HepG2 (cell line): ENCODE measurements at regions not wholly inside any gene's neighbourhood (a gene's known extent, or its start where the extent isn't known, plus 50 kb on each side); places are given as distances from the start of the nearest gene placed in this dataset.
A peak's percentile ranks its signal among the peaks of the same experiment; 100 is the strongest.

Experiments
- ATAC-seq: fragments of 200-7000 bp; cut with Tn5 transposase; 3 replicates; pipeline ENCODE4 v1.9.1; 2020; ENCODE audit warnings: mild to moderate bottlenecking, moderate library complexity
- BruUV-seq: library from RNA; stranded (reverse); fragments of 400-500 nt; replicated peaks from 2 replicates; lab custom pipeline; 2021; lab: Mats Ljungman, UMichigan
- CTCF ChIA-PET: fragments of 300-600 bp; formaldehyde crosslinking; extraction: SDS; loops from one replicate; lab custom pipeline; 2021; ENCODE audit warnings: low total read pairs, inconsistent platforms, low intra/inter-chr PET ratio; lab: Yijun Ruan, JAX
- POLR2A ChIA-PET: fragments of 350-600 bp; sonication (Branson Sonifier 250); formaldehyde crosslinking; loops from one replicate; lab custom pipeline; 2020; ENCODE audit warnings: antibody characterized with exemption, inconsistent platforms; lab: Yijun Ruan, JAX
- DNase-seq: peaks from one replicate; pipeline ENCODE4 v3.0.0-alpha.2; 2015; ENCODE audit warnings: low spot score
- FAIRE-seq: peaks from 3 replicates; lab custom pipeline; 2011; peaks lifted over from hg19 to GRCh38; lab: Jason Lieb, UNC
- H2AFZ ChIP-seq: one replicate; pipeline ENCODE4 v1.6.1; 2011; ENCODE audit warnings: low read length, inconsistent platforms
- H3K27ac ChIP-seq: fragments of 300-600 bp; 3 replicates; pipeline ENCODE4 v1.8.0; 2011; ENCODE audit warnings: mixed run types, mild to moderate bottlenecking, mixed read lengths, low read length, inconsistent platforms; ENCODE audit not compliant: insufficient read depth; ENCODE audit errors: extremely low read length
- H3K27me3 ChIP-seq, 2 experiments: fragments of 200-600 bp in 1 of 2; 2 replicates in 1 of 2; 3 replicates in 1 of 2; pipeline versions ENCODE4 v1.6.0 to v1.8.0; 2011; ENCODE audit warnings: low read length in 2 of 2, mild to moderate bottlenecking in 2 of 2, moderate library complexity in 2 of 2, inconsistent platforms in 1 of 2; ENCODE audit not compliant: insufficient read depth in 2 of 2, control insufficient read depth in 1 of 2
- H3K36me3 ChIP-seq, 2 experiments: fragments of 200-600 bp in 1 of 2; replicated peaks in 1 of 2; 2 replicates in 1 of 2; 3 replicates in 1 of 2; pipeline versions ENCODE4 v1.5.1 to v1.8.0; 2011; ENCODE audit warnings: low read length in 2 of 2, inconsistent platforms in 1 of 2; ENCODE audit not compliant: insufficient read depth in 2 of 2, control insufficient read depth in 1 of 2
- H3K4me1 ChIP-seq: 2 replicates; pipeline ENCODE4 v1.5.1; 2012; ENCODE audit warnings: low read length, inconsistent platforms; ENCODE audit not compliant: insufficient read depth
- H3K4me2 ChIP-seq: 2 replicates; pipeline ENCODE4 v1.6.0; 2011; ENCODE audit warnings: low read depth, low read length, inconsistent platforms
- H3K4me3 ChIP-seq, 3 experiments: fragments of 200-600 bp in 1 of 3; sonication (generic), shearing (Covaris generic) in 1 of 3; replicated peaks in 1 of 3; 2 replicates each; pipeline ENCODE4 v1.5.1; 2011 to 2016; ENCODE audit warnings: low read length in 3 of 3, inconsistent platforms in 2 of 3, low read depth in 2 of 3, mild to moderate bottlenecking in 2 of 3, control low read depth in 1 of 3, mixed read lengths in 1 of 3; ENCODE audit not compliant: insufficient read depth in 1 of 3
- H3K79me2 ChIP-seq: one replicate; pipeline ENCODE4 v1.6.1; 2011; ENCODE audit warnings: low read length, inconsistent platforms; ENCODE audit not compliant: insufficient read depth
- H3K9ac ChIP-seq: 2 replicates; pipeline ENCODE4 v1.6.0; 2011; ENCODE audit warnings: mild to moderate bottlenecking, low read depth, low read length, inconsistent platforms; ENCODE audit not compliant: insufficient read depth
- H3K9me3 ChIP-seq: 2 replicates; pipeline ENCODE4 v1.5.1; 2012; ENCODE audit warnings: mild to moderate bottlenecking, low read length
- H4K20me1 ChIP-seq: 2 replicates; pipeline ENCODE4 v1.6.0; 2011; ENCODE audit warnings: inconsistent platforms, mild to moderate bottlenecking, low read length, moderate library complexity; ENCODE audit not compliant: insufficient read depth
- ELF1 ChIP-seq: sonication (generic); formaldehyde crosslinking; IDR thresholded peaks from 2 replicates; pipeline ENCODE4 v1.4.0; 2020; ENCODE audit warnings: missing genetic modification reagents
- HDAC1 ChIP-seq: sonication (generic); formaldehyde crosslinking; IDR thresholded peaks from 2 replicates; pipeline ENCODE4 v1.5.1; 2020; ENCODE audit warnings: mild to moderate bottlenecking, missing genetic modification reagents
- MAFF ChIP-seq: IDR thresholded peaks from 2 replicates; pipeline ENCODE4 v1.6.1; 2011; ENCODE audit warnings: low read depth, low read length, improper control_type of control experiment
- MAFK ChIP-seq, 2 experiments: IDR thresholded peaks in 1 of 2; conservative IDR thresholded peaks in 1 of 2; 2 replicates each; pipeline ENCODE4 v1.6.1; 2011; ENCODE audit warnings: improper control_type of control experiment in 2 of 2, low read length in 2 of 2
- NPAS2 ChIP-seq: sonication (generic); formaldehyde crosslinking; IDR thresholded peaks from 2 replicates; pipeline ENCODE4 v1.8.0; 2022; ENCODE audit warnings: mild to moderate bottlenecking, missing genetic modification reagents, borderline replicate concordance
- RFXANK ChIP-seq: IDR thresholded peaks from 2 replicates; pipeline ENCODE4 v1.6.1; 2016
- ZNF574 ChIP-seq: sonication (generic); formaldehyde crosslinking; IDR thresholded peaks from 2 replicates; pipeline ENCODE4 v1.4.0; 2020; ENCODE audit warnings: missing genetic modification reagents
- ZSCAN22 ChIP-seq: sonication (generic); formaldehyde crosslinking; IDR thresholded peaks from 2 replicates; pipeline ENCODE4 v1.4.0; 2020; ENCODE audit warnings: mild to moderate bottlenecking, missing genetic modification reagents
- WGBS: methylation state at CpG from one replicate; pipeline ENCODE4 v1.1.6; 2017; ENCODE audit warnings: low lambda C conversion rate; 5-methylcytosine and 5-hydroxymethylcytosine counted together
- in situ Hi-C: cut with HindIII; loops from 2 replicates; pipeline ENCODE4 v1.10.0; 2017; ENCODE audit warnings: low pct_unique_long_range_greater_than_20kb; ENCODE audit not compliant: extremely low pct_ligation_motif_present
- intact Hi-C: fragments of 100-400 bp; cut with micrococcal nuclease; formaldehyde crosslinking; loops from one replicate; pipeline ENCODE4 v1.10.0; 2022; ENCODE audit not compliant: unreplicated experiment
- TF ChIP-seq, protein P1 (sequence below): sonication (generic); formaldehyde crosslinking; IDR thresholded peaks from 2 replicates; pipeline ENCODE4 v1.8.0; 2023; ENCODE audit warnings: mild to moderate bottlenecking, missing genetic modification reagents
- TF ChIP-seq, protein P2 (sequence below): sonication (generic); formaldehyde crosslinking; IDR thresholded peaks from 2 replicates; pipeline ENCODE4 v1.4.0; 2020; ENCODE audit warnings: missing genetic modification reagents, borderline replicate concordance

GRCh38 chr2:235168174-235168979 lies 216.6 kb downstream of the SH3BP4 start:
- CTCF ChIA-PET, result no interaction called here
- Histone ChIP-seq H3K9me3 (no peaks in the 10 kb centered on the region), H3K79me2 (no peaks in the 10 kb centered on the region), H3K36me3 (no peaks in the 10 kb centered on the region), H3K4me1 (peaks cover 12% of the 10 kb centered on the region), H2AFZ (no peak overlapping the region), H3K4me3 (no peak overlapping the region), H3K4me2 (no peak overlapping the region), H3K9ac (no peak overlapping the region), H4K20me1 (no peaks in the 10 kb centered on the region), H3K27ac (no peak overlapping the region), H3K27me3 (peaks cover 0 to 24% of the 10 kb centered on the region in 2 experiments; a peak in 3 of 5 replicates)
- DNase-seq (no peak), FAIRE-seq (no peak), ATAC-seq (no peak)
- BruUV-seq, result no TSS peak
- 2% methylated on average over 8 of the region's 8 CpGs for WGBS
- POLR2A ChIA-PET, result no interaction called here
- in situ Hi-C loops (no loop called here), intact Hi-C loops (no loop called here)
- TF ChIP-seq HDAC1 (CRISPR knock-in tag), result no peak
- TF ChIP-seq ELF1 (CRISPR knock-in tag), result no peak
- TF ChIP-seq, protein P1, sequence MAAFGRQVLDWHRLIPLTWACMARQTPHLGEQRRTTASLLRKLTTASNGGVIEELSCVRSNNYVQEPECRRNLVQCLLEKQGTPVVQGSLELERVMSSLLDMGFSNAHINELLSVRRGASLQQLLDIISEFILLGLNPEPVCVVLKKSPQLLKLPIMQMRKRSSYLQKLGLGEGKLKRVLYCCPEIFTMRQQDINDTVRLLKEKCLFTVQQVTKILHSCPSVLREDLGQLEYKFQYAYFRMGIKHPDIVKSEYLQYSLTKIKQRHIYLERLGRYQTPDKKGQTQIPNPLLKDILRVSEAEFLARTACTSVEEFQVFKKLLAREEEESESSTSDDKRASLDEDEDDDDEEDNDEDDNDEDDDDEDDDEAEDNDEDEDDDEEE, result no peak
- TF ChIP-seq RFXANK (CRISPR knock-in tag), result no peak
- TF ChIP-seq, all 625 proteins: peak for 0

DNA sequence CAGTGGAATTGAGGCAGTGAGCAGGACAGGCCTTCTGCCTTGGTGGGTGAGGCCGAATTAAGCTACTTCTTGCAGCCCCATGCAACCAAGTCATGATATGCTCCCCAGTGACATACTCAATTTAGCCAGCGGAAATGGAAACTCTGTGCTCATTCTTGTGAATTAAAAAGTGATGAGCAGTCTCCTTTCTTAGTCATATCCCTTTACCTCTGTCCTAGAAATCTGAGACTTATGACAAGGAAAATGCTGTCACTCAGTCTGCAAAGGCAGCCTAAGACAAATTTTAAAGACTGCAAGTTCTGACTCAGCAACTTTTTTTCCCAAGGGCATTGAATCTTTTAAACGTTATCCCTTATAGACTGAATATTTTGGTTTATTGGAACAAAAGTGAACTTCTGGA lies 218.2 kb downstream of the SH3BP4 start:
- no peak for DNase-seq
- POLR2A ChIA-PET, result no interaction called here
- 29% methylated on average over 3 of the region's 3 CpGs for WGBS
- TF ChIP-seq NPAS2 (CRISPR knock-in tag), result no peak
- TF ChIP-seq ZNF574 (CRISPR knock-in tag), result no peak
- peak; percentile 70 to 91 for TF ChIP-seq MAFK (conservative IDR thresholded peaks at IDR 0.05 in 1 of 2, IDR thresholded peaks at IDR 0.05 in 1 of 2; ENCODE audit: low read length in 2 of 2)
- TF ChIP-seq ZSCAN22 (CRISPR knock-in tag), result no peak
- TF ChIP-seq, protein P2, sequence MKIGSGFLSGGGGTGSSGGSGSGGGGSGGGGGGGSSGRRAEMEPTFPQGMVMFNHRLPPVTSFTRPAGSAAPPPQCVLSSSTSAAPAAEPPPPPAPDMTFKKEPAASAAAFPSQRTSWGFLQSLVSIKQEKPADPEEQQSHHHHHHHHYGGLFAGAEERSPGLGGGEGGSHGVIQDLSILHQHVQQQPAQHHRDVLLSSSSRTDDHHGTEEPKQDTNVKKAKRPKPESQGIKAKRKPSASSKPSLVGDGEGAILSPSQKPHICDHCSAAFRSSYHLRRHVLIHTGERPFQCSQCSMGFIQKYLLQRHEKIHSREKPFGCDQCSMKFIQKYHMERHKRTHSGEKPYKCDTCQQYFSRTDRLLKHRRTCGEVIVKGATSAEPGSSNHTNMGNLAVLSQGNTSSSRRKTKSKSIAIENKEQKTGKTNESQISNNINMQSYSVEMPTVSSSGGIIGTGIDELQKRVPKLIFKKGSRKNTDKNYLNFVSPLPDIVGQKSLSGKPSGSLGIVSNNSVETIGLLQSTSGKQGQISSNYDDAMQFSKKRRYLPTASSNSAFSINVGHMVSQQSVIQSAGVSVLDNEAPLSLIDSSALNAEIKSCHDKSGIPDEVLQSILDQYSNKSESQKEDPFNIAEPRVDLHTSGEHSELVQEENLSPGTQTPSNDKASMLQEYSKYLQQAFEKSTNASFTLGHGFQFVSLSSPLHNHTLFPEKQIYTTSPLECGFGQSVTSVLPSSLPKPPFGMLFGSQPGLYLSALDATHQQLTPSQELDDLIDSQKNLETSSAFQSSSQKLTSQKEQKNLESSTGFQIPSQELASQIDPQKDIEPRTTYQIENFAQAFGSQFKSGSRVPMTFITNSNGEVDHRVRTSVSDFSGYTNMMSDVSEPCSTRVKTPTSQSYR (CRISPR knock-in tag), result no peak
- TF ChIP-seq MAFF, result peak; percentile 84

More for the DNA sequence above, 218.2 kb downstream of the SH3BP4 start:
- Histone ChIP-seq H3K4me1 (peaks cover 12% of the 10 kb centered on the region), H2AFZ (no peak overlapping the region), H3K36me3 (no peaks in the 10 kb centered on the region), H3K4me3 (no peak overlapping the region), H4K20me1 (no peaks in the 10 kb centered on the region), H3K27me3 (peaks cover 0 to 14% of the 10 kb centered on the region in 2 experiments), H3K9ac (no peak overlapping the region), H3K4me2 (no peak overlapping the region), H3K27ac (no peak overlapping the region), H3K79me2 (no peaks in the 10 kb centered on the region), H3K9me3 (no peaks in the 10 kb centered on the region)
- CTCF ChIA-PET, result no interaction called here
- in situ Hi-C loops, result no loop called here
- BruUV-seq, result no TSS peak
- FAIRE-seq (no peak), ATAC-seq (no peak)
- intact Hi-C loops, result no loop called here
